ENCODE measurements at regions not wholly inside any gene's neighbourhood (a gene's known extent, or its start where the extent isn't known, plus 50 kb on each side); places are given as distances from the start of the nearest gene placed in this dataset.
"Not testable (repeated sequence)": the region's sequence is repeated elsewhere in the genome, so short reads cannot be mapped to it uniquely, and the experiment has no call there.

GRCh38 chr3:73827725-73828211, 203.0 kb upstream of the PDZRN3 start:
- Histone ChIP-seq H3K4me2 (ENCODE audit: unreplicated experiment) (no peak overlapping the region), H3K9me3 (ENCODE audit: low read depth) (no peaks in the 10 kb centered on the region), H3K4me3 (no peak overlapping the region), H3K36me3 (ENCODE audit: low read depth) (no peaks in the 10 kb centered on the region), H4K20me1 (ENCODE audit: insufficient read depth) (no peaks in the 10 kb centered on the region), H3K9ac (no peak overlapping the region), H3K27me3 (replicated peaks; ENCODE audit: insufficient read depth) (no peaks in the 10 kb centered on the region), H3K4me1 (ENCODE audit: insufficient read depth) (no peaks in the 10 kb centered on the region), H2AFZ (no peak overlapping the region), H3K9me2 (ENCODE audit: insufficient read depth) (no peaks in the 10 kb centered on the region), H3F3A (ENCODE audit: insufficient read depth) (no peaks in the 10 kb centered on the region), H3K79me2 (ENCODE audit: insufficient read depth) (no peaks in the 10 kb centered on the region), H3K27ac (no peak overlapping the region)
- 97 to 100% methylated on average over 2 of the region's 2 CpGs for WGBS, 2 experiments (ENCODE audit: low coverage in 1 of 2, low lambda C conversion rate in 2 of 2, missing lambda C conversion rate in 2 of 2)
- in situ Hi-C loops (cut with MboI), result loop anchor here (25.0 kb wide), 1 partner anchor 715 kb away; no protein-coding TSS in a partner anchor
- no peak for TF ChIP-seq EZH2phosphoT487 (IDR thresholded peaks at IDR 0.05; ENCODE audit: insufficient read depth, low read depth)
- no peak for TF ChIP-seq EZH2 (IDR thresholded peaks at IDR 0.05; ENCODE audit: insufficient read depth, poor library complexity, severe bottlenecking)
- peak; percentile 8 for DNase-seq

- H3K9ac ChIP-seq, result no peak overlapping the region
- no peak for DNase-seq
- no peak for TF ChIP-seq EZH2phosphoT487 (IDR thresholded peaks at IDR 0.05; ENCODE audit: insufficient read depth, low read depth)
- TF ChIP-seq EZH2 (IDR thresholded peaks at IDR 0.05; ENCODE audit: insufficient read depth, poor library complexity, severe bottlenecking), result no peak
- no peaks in the 10 kb centered on the region for H3F3A ChIP-seq (ENCODE audit: insufficient read depth)
- H3K9me3 ChIP-seq (ENCODE audit: low read depth), result no peaks in the 10 kb centered on the region
- 94 to 95% methylated on average over 2 of the region's 2 CpGs for WGBS, 2 experiments (ENCODE audit: low coverage in 1 of 2, low lambda C conversion rate in 2 of 2, missing lambda C conversion rate in 2 of 2)
- no peak overlapping the region for H3K27ac ChIP-seq
- H2AFZ ChIP-seq, result no peak overlapping the region
- H3K36me3 ChIP-seq (ENCODE audit: low read depth), result no peaks in the 10 kb centered on the region
- no peaks in the 10 kb centered on the region for H3K4me1 ChIP-seq (ENCODE audit: insufficient read depth)
- no peak overlapping the region for H3K4me3 ChIP-seq
- no peaks in the 10 kb centered on the region for H3K9me2 ChIP-seq (ENCODE audit: insufficient read depth)
- H3K79me2 ChIP-seq (ENCODE audit: insufficient read depth), result no peaks in the 10 kb centered on the region
- no peak overlapping the region for H3K4me2 ChIP-seq (ENCODE audit: unreplicated experiment)
- in situ Hi-C loops (cut with MboI), result loop anchor here (25.0 kb wide), 1 partner anchor 715 kb away; no protein-coding TSS in a partner anchor
- H3K27me3 ChIP-seq (replicated peaks; ENCODE audit: insufficient read depth), result no peaks in the 10 kb centered on the region
- no peaks in the 10 kb centered on the region for H4K20me1 ChIP-seq (ENCODE audit: insufficient read depth)
Measured at GRCh38 chr3:73827204-73827603, 202.5 kb upstream of the PDZRN3 start.

- H3K9me2 ChIP-seq (ENCODE audit: insufficient read depth); H3F3A ChIP-seq (ENCODE audit: insufficient read depth); H3K36me3 ChIP-seq (ENCODE audit: low read depth); in situ Hi-C loops (cut with MboI); H3K79me2 ChIP-seq (ENCODE audit: insufficient read depth); H3K4me1 ChIP-seq (ENCODE audit: insufficient read depth); H3K9me3 ChIP-seq (ENCODE audit: low read depth); H4K20me1 ChIP-seq (ENCODE audit: insufficient read depth); H3K27me3 ChIP-seq (replicated peaks; ENCODE audit: insufficient read depth); H3K9ac ChIP-seq; H3K4me3 ChIP-seq: not testable (repeated sequence)
- Histone ChIP-seq H2AFZ (0 out of 2 replicates have a peak overlapping the region, but pooled peaks have one; percentile 5), H3K27ac (peak overlapping the region; percentile 7), H3K4me2 (ENCODE audit: unreplicated experiment) (peak overlapping the region; percentile 46)
- DNase-seq, result peak; percentile 41
Measured at GRCh38 chr3:73820896-73821295, 196.2 kb upstream of the PDZRN3 start.

GRCh38 chr3:73820431-73820830, 195.7 kb upstream of the PDZRN3 start:
- TF ChIP-seq EZH2phosphoT487 (IDR thresholded peaks at IDR 0.05; ENCODE audit: insufficient read depth, low read depth) (no peak), EZH2 (IDR thresholded peaks at IDR 0.05; ENCODE audit: insufficient read depth, poor library complexity, severe bottlenecking) (no peak)
- no peak overlapping the region for H3K4me3 ChIP-seq
- H2AFZ ChIP-seq, result 0 out of 2 replicates have a peak overlapping the region, but pooled peaks have one; percentile 5
- 94 to 100% methylated on average over 1 of the region's 1 CpG for WGBS, 2 experiments (ENCODE audit: low coverage in 1 of 2, low lambda C conversion rate in 2 of 2, missing lambda C conversion rate in 2 of 2)
- no peaks in the 10 kb centered on the region for H3K27me3 ChIP-seq (replicated peaks; ENCODE audit: insufficient read depth)
- H3F3A ChIP-seq (ENCODE audit: insufficient read depth), result peaks cover 6% of the 10 kb centered on the region; the same call in 1 of the 2 replicates
- H3K9me2 ChIP-seq (ENCODE audit: insufficient read depth), result no peaks in the 10 kb centered on the region
- in situ Hi-C loops (cut with MboI), result no loop called here
- H4K20me1 ChIP-seq (ENCODE audit: insufficient read depth), result no peaks in the 10 kb centered on the region
- H3K27ac ChIP-seq, result peak overlapping the region; percentile 2; the same call in 1 of the 2 replicates
- H3K4me1 ChIP-seq (ENCODE audit: insufficient read depth), result peaks cover 9% of the 10 kb centered on the region
- H3K4me2 ChIP-seq (ENCODE audit: unreplicated experiment), result peak overlapping the region; percentile 46
- H3K9ac ChIP-seq, result no peak overlapping the region
- H3K36me3 ChIP-seq (ENCODE audit: low read depth), result no peaks in the 10 kb centered on the region
- H3K79me2 ChIP-seq (ENCODE audit: insufficient read depth), result no peaks in the 10 kb centered on the region
- no peak for DNase-seq
- H3K9me3 ChIP-seq (ENCODE audit: low read depth), result no peaks in the 10 kb centered on the region

GRCh38 chr3:73815966-73816365, 191.2 kb upstream of the PDZRN3 start:
- no peak overlapping the region for H3K4me3 ChIP-seq
- no peak for TF ChIP-seq EZH2 (IDR thresholded peaks at IDR 0.05; ENCODE audit: insufficient read depth, poor library complexity, severe bottlenecking)
- TF ChIP-seq EZH2phosphoT487 (IDR thresholded peaks at IDR 0.05; ENCODE audit: insufficient read depth, low read depth), result no peak
- H3F3A ChIP-seq (ENCODE audit: insufficient read depth), result peaks cover 6% of the 10 kb centered on the region; the same call in 1 of the 2 replicates
- H3K9ac ChIP-seq, result no peak overlapping the region
- H3K27ac ChIP-seq, result no peak overlapping the region
- H3K9me3 ChIP-seq (ENCODE audit: low read depth), result no peaks in the 10 kb centered on the region
- no peaks in the 10 kb centered on the region for H3K36me3 ChIP-seq (ENCODE audit: low read depth)
- peaks cover 12% of the 10 kb centered on the region for H3K4me1 ChIP-seq (ENCODE audit: insufficient read depth)
- in situ Hi-C loops (cut with MboI), result no loop called here
- no peak overlapping the region for H2AFZ ChIP-seq
- DNase-seq, result no peak
- no peaks in the 10 kb centered on the region for H3K27me3 ChIP-seq (replicated peaks; ENCODE audit: insufficient read depth)
- no peaks in the 10 kb centered on the region for H4K20me1 ChIP-seq (ENCODE audit: insufficient read depth)
- H3K9me2 ChIP-seq (ENCODE audit: insufficient read depth), result no peaks in the 10 kb centered on the region
- H3K79me2 ChIP-seq (ENCODE audit: insufficient read depth), result no peaks in the 10 kb centered on the region
- H3K4me2 ChIP-seq (ENCODE audit: unreplicated experiment), result no peak overlapping the region
- WGBS, 2 experiments (ENCODE audit: low coverage in 1 of 2, low lambda C conversion rate in 2 of 2, missing lambda C conversion rate in 2 of 2), result 83 to 97% methylated on average over 1 of the region's 1 CpG

Measured in GM23248 (cell line).